Heart left ventricle (tissue), 13 donors: ENCODE measurements at regions not wholly inside any gene's neighbourhood (a gene's known extent, or its start where the extent isn't known, plus 50 kb on each side); places are given as distances from the start of the nearest gene placed in this dataset.

Experiments used
- POLR2A ChIP-seq, 2 donors: fragments of 450-650 bp; IDR thresholded peaks; one replicate each; pipeline ENCODE4 v1.6.1; 2017; ENCODE audit warnings: antibody characterized with exemption in 2 of 2, mild to moderate bottlenecking in 2 of 2, moderate library complexity in 2 of 2
- TF ChIP-seq, protein P1 (sequence below), 12 donors: fragments of 200-600 bp; sonication (generic) in 4 of 12; IDR thresholded peaks; one replicate each; pipeline versions ENCODE4 v1.5.0 to v1.8.0; 2018 to 2022; ENCODE audit warnings: antibody characterized with exemption in 12 of 12, mild to moderate bottlenecking in 5 of 12
- donor health status: ischemic (EF 13 %, LVEDD 7.1; RV severe dilation, severe dysfunction).
- donor health status: DM: no; HTN: yes; CAD: no.
- donor health status: DM: no; HTN: no; CAD: no.
- donor health status: ischemic (EF 25% LVEDD 6.9; RV normal size, moderate dysfunction).
- donor health status: ischemic (EF 25% LVEDD 5.7; RV mildly dilated, moderate dysfunction).
- donor health status: ischemic (EF 35%, LVEDD 5.7; RV mildly dilated, moderate dysfunction).
- donor health status: nonischemic (EF 11% LVEDD 7.7; RV severe dilation, severe dysfunction).
- donor health status: DM: yes; HTN: yes; CAD: no.
- donor health status: PGD.
- donor health status: ischemic (EF 29% LVEDD 5.4; RV normal size, mild dysfunction).
- donor health status: nonischemic (EF 23%, LVEDD 6.1; RV moderate dilation, normal function).

DNA sequence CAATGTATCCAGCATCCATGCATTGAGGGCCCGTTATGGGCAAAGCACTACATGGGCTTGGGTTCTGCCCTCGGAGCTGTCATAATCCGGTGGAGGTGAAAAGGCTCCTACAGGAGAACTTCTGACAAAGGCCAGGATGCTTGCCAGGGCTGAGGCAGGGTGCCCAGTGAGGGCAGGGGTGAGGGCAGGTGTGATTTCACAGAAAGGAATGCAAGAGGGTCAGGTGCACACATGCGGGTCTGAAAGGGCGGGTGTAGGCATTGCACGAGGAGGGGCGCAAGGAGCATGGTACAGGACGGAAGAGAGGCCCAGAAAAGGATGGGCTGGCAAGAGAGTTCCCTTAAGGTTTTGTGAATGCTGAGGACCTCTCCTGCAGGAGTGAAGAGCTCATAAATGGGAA, 348.0 kb downstream of the BTBD3 start:
- TF ChIP-seq, protein P1, sequence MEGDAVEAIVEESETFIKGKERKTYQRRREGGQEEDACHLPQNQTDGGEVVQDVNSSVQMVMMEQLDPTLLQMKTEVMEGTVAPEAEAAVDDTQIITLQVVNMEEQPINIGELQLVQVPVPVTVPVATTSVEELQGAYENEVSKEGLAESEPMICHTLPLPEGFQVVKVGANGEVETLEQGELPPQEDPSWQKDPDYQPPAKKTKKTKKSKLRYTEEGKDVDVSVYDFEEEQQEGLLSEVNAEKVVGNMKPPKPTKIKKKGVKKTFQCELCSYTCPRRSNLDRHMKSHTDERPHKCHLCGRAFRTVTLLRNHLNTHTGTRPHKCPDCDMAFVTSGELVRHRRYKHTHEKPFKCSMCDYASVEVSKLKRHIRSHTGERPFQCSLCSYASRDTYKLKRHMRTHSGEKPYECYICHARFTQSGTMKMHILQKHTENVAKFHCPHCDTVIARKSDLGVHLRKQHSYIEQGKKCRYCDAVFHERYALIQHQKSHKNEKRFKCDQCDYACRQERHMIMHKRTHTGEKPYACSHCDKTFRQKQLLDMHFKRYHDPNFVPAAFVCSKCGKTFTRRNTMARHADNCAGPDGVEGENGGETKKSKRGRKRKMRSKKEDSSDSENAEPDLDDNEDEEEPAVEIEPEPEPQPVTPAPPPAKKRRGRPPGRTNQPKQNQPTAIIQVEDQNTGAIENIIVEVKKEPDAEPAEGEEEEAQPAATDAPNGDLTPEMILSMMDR (IDR thresholded peaks at IDR 0.05), result no peak
- no peak for TF ChIP-seq POLR2A (IDR thresholded peaks at IDR 0.05)
